ENCODE measurements at regions not wholly inside any gene's neighbourhood (a gene's known extent, or its start where the extent isn't known, plus 50 kb on each side); places are given as distances from the start of the nearest gene placed in this dataset.

- in situ Hi-C loops (cut with MboI; ENCODE audit: low pct_unique_long_range_greater_than_20kb in 2 of 9, low sequenced_read_pairs in 9 of 9, unreplicated experiment in 9 of 9): no loop called here
- Histone ChIP-seq H3K27ac (no peak overlapping the region), H3K4me1 (replicated peaks in 1 of 2) (no peaks in the 10 kb centered on the region), H3K4me3 (no peak overlapping the region)
- ATAC-seq (replicated peaks in 6 of 8): no peak
- 0 to 100% (median 91%) methylated on average over 1 to 2 of the region's 2 CpGs for WGBS, 10 experiments
Measured at GRCh38 chr4:33561259-33561658, 2683.1 kb downstream of the ARAP2 start.

GRCh38 chr4:33566649-33567048, 2677.7 kb downstream of the ARAP2 start:
- H3K27ac ChIP-seq: no peak overlapping the region
- no peak overlapping the region for H3K4me3 ChIP-seq
- no peak for ATAC-seq (replicated peaks in 6 of 8)
- H3K4me1 ChIP-seq (replicated peaks in 1 of 2): no peaks in the 10 kb centered on the region
- WGBS, 10 experiments: 80 to 100% (median 89%) methylated on average over 1 to 2 of the region's 2 CpGs; no CpG with 5 or more reads in 3 of the 10 experiments
- in situ Hi-C loops (cut with MboI; ENCODE audit: low pct_unique_long_range_greater_than_20kb in 2 of 9, low sequenced_read_pairs in 9 of 9, unreplicated experiment in 9 of 9): no loop called here

GRCh38 chr4:33577791-33578190, 2666.5 kb downstream of the ARAP2 start:
- ATAC-seq (replicated peaks in 6 of 8): no peak

GRCh38 chr4:33579951-33580350, 2664.4 kb downstream of the ARAP2 start:
- WGBS, 10 experiments: 7 to 85% (median 31%) methylated on average over 1 to 3 of the region's 3 CpGs; no CpG with 5 or more reads in 2 of the 10 experiments
- in situ Hi-C loops (cut with MboI; ENCODE audit: low pct_unique_long_range_greater_than_20kb in 2 of 9, low sequenced_read_pairs in 9 of 9, unreplicated experiment in 9 of 9): no loop called here
- no peak overlapping the region for H3K4me3 ChIP-seq
- H3K27ac ChIP-seq: no peak overlapping the region
- ATAC-seq (replicated peaks in 6 of 8): no peak
- no peaks in the 10 kb centered on the region for H3K4me1 ChIP-seq (replicated peaks in 1 of 2)

More at GRCh38 chr4:33577791-33578190, 2666.5 kb downstream of the ARAP2 start:
- WGBS, 10 experiments: 29 to 93% (median 75%) methylated on average over 1 to 6 of the region's 6 CpGs; no CpG with 5 or more reads in 2 of the 10 experiments
- Histone ChIP-seq H3K4me1 (replicated peaks in 1 of 2) (no peaks in the 10 kb centered on the region), H3K4me3 (no peak overlapping the region), H3K27ac (no peak overlapping the region)
- in situ Hi-C loops (cut with MboI; ENCODE audit: low pct_unique_long_range_greater_than_20kb in 2 of 9, low sequenced_read_pairs in 9 of 9, unreplicated experiment in 9 of 9): no loop called here

- ATAC-seq (replicated peaks in 6 of 8): no peak
- in situ Hi-C loops (cut with MboI; ENCODE audit: low pct_unique_long_range_greater_than_20kb in 2 of 9, low sequenced_read_pairs in 9 of 9, unreplicated experiment in 9 of 9): no loop called here
- Histone ChIP-seq H3K4me3 (no peak overlapping the region), H3K4me1 (replicated peaks in 1 of 2) (no peaks in the 10 kb centered on the region), H3K27ac (no peak overlapping the region)
- WGBS, 10 experiments: 30 to 80% (median 80%) methylated on average over 1 to 2 of the region's 2 CpGs; no CpG with 5 or more reads in 7 of the 10 experiments
Measured at GRCh38 chr4:33592701-33593100, 2651.6 kb downstream of the ARAP2 start.

GRCh38 chr4:33606951-33607350, 2637.4 kb downstream of the ARAP2 start:
- H3K4me1 ChIP-seq (replicated peaks in 1 of 2): no peaks in the 10 kb centered on the region
- no peak overlapping the region for H3K27ac ChIP-seq
- in situ Hi-C loops (cut with MboI; ENCODE audit: low pct_unique_long_range_greater_than_20kb in 2 of 9, low sequenced_read_pairs in 9 of 9, unreplicated experiment in 9 of 9): no loop called here
- no peak overlapping the region for H3K4me3 ChIP-seq
- ATAC-seq (replicated peaks in 6 of 8): no peak
- 30 to 80% (median 55%) methylated on average over 1 to 4 of the region's 8 CpGs; no CpG with 5 or more reads in 4 of the 10 experiments for WGBS, 10 experiments

- 0 to 100% (median 88%) methylated on average over 1 to 2 of the region's 2 CpGs; no CpG with 5 or more reads in 1 of the 10 experiments for WGBS, 10 experiments
- ATAC-seq (replicated peaks in 6 of 8): no peak
- H3K4me1 ChIP-seq (replicated peaks in 1 of 2): no peaks in the 10 kb centered on the region
- H3K27ac ChIP-seq: no peak overlapping the region
- in situ Hi-C loops (cut with MboI; ENCODE audit: low pct_unique_long_range_greater_than_20kb in 2 of 9, low sequenced_read_pairs in 9 of 9, unreplicated experiment in 9 of 9): no loop called here
- H3K4me3 ChIP-seq: no peak overlapping the region
Measured at GRCh38 chr4:33616121-33616520, 2628.2 kb downstream of the ARAP2 start.

- ATAC-seq (replicated peaks in 6 of 8): peak in 5 of 8 experiments; percentile 23 to 64 (median 42)
- peaks cover 0 to 9% of the 10 kb centered on the region in 2 donors for H3K4me1 ChIP-seq (replicated peaks in 1 of 2)
- in situ Hi-C loops (cut with MboI; ENCODE audit: low pct_unique_long_range_greater_than_20kb in 2 of 9, low sequenced_read_pairs in 9 of 9, unreplicated experiment in 9 of 9): no loop called here
- no peak overlapping the region for H3K27ac ChIP-seq
- H3K4me3 ChIP-seq: no peak overlapping the region
Measured at GRCh38 chr4:33625748-33626147, 2618.6 kb downstream of the ARAP2 start.

- in situ Hi-C loops (cut with MboI; ENCODE audit: low pct_unique_long_range_greater_than_20kb in 2 of 9, low sequenced_read_pairs in 9 of 9, unreplicated experiment in 9 of 9): no loop called here
- Histone ChIP-seq H3K27ac (no peak overlapping the region), H3K4me3 (no peak overlapping the region), H3K4me1 (replicated peaks in 1 of 2) (peaks cover 0 to 9% of the 10 kb centered on the region in 2 donors)
- WGBS, 10 experiments: 0 to 67% (median 48%) methylated on average over 1 to 5 of the region's 5 CpGs
- ATAC-seq (replicated peaks in 6 of 8): peak in 1 of 8 experiments; percentile 52
Measured at GRCh38 chr4:33626221-33626620, 2618.1 kb downstream of the ARAP2 start.

- ATAC-seq (replicated peaks in 6 of 8): no peak
- in situ Hi-C loops (cut with MboI; ENCODE audit: low pct_unique_long_range_greater_than_20kb in 2 of 9, low sequenced_read_pairs in 9 of 9, unreplicated experiment in 9 of 9): no loop called here
- H3K4me1 ChIP-seq (replicated peaks in 1 of 2): peaks cover 0 to 9% of the 10 kb centered on the region in 2 donors
- H3K27ac ChIP-seq: no peak overlapping the region
- WGBS, 10 experiments: 0 to 100% (median 33%) methylated on average over 1 of the region's 1 CpG; no CpG with 5 or more reads in 2 of the 10 experiments
- no peak overlapping the region for H3K4me3 ChIP-seq
Measured at GRCh38 chr4:33628296-33628695, 2616.0 kb downstream of the ARAP2 start.

- Histone ChIP-seq H3K27ac (no peak overlapping the region), H3K4me3 (no peak overlapping the region), H3K4me1 (replicated peaks in 1 of 2) (no peaks in the 10 kb centered on the region)
- WGBS, 10 experiments: 39 to 100% (median 72%) methylated on average over 1 to 2 of the region's 2 CpGs; no CpG with 5 or more reads in 1 of the 10 experiments
- in situ Hi-C loops (cut with MboI; ENCODE audit: low pct_unique_long_range_greater_than_20kb in 2 of 9, low sequenced_read_pairs in 9 of 9, unreplicated experiment in 9 of 9): no loop called here
- ATAC-seq (replicated peaks in 6 of 8): peak in 2 of 8 experiments; percentile 65 to 76
Measured at GRCh38 chr4:33649015-33649414, 2595.3 kb downstream of the ARAP2 start.

- 0 to 75% (median 29%) methylated on average over 1 of the region's 1 CpG for WGBS, 10 experiments
- in situ Hi-C loops (cut with MboI; ENCODE audit: low pct_unique_long_range_greater_than_20kb in 2 of 9, low sequenced_read_pairs in 9 of 9, unreplicated experiment in 9 of 9): no loop called here
- Histone ChIP-seq H3K4me1 (replicated peaks in 1 of 2) (no peaks in the 10 kb centered on the region), H3K27ac (no peak overlapping the region), H3K4me3 (no peak overlapping the region)
- no peak for ATAC-seq (replicated peaks in 6 of 8)
Measured at GRCh38 chr4:33649471-33649870, 2594.8 kb downstream of the ARAP2 start.

GRCh38 chr4:33650036-33650435, 2594.3 kb downstream of the ARAP2 start:
- H3K4me1 ChIP-seq (replicated peaks in 1 of 2): no peaks in the 10 kb centered on the region
- no peak overlapping the region for H3K4me3 ChIP-seq
- in situ Hi-C loops (cut with MboI; ENCODE audit: low pct_unique_long_range_greater_than_20kb in 2 of 9, low sequenced_read_pairs in 9 of 9, unreplicated experiment in 9 of 9): no loop called here
- WGBS, 10 experiments: 40 to 80% (median 66%) methylated on average over 1 to 2 of the region's 2 CpGs; no CpG with 5 or more reads in 1 of the 10 experiments
- no peak overlapping the region for H3K27ac ChIP-seq
- no peak for ATAC-seq (replicated peaks in 6 of 8)

GRCh38 chr4:33658971-33659370, 2585.3 kb downstream of the ARAP2 start:
- in situ Hi-C loops (cut with MboI; ENCODE audit: low pct_unique_long_range_greater_than_20kb in 2 of 9, low sequenced_read_pairs in 9 of 9, unreplicated experiment in 9 of 9): no loop called here
- Histone ChIP-seq H3K4me3 (no peak overlapping the region), H3K27ac (no peak overlapping the region), H3K4me1 (replicated peaks in 1 of 2) (no peaks in the 10 kb centered on the region)
- no peak for ATAC-seq (replicated peaks in 6 of 8)
- WGBS, 10 experiments: 13 to 100% (median 80%) methylated on average over 1 to 3 of the region's 3 CpGs
